GM21381 (cell line): ENCODE measurements at regions not wholly inside any gene's neighbourhood (a gene's known extent, or its start where the extent isn't known, plus 50 kb on each side); places are given as distances from the start of the nearest gene placed in this dataset.
"Not testable (repeated sequence)": the region's sequence is repeated elsewhere in the genome, so short reads cannot be mapped to it uniquely, and the experiment has no call there.

Source experiments
- ATAC-seq: cut with Tn5 transposase; IDR thresholded peaks from one replicate; pipeline ENCODE4 v1.9.1; 2021; ENCODE audit warnings: mild to moderate bottlenecking, moderate library complexity; ENCODE audit not compliant: unreplicated experiment

DNA sequence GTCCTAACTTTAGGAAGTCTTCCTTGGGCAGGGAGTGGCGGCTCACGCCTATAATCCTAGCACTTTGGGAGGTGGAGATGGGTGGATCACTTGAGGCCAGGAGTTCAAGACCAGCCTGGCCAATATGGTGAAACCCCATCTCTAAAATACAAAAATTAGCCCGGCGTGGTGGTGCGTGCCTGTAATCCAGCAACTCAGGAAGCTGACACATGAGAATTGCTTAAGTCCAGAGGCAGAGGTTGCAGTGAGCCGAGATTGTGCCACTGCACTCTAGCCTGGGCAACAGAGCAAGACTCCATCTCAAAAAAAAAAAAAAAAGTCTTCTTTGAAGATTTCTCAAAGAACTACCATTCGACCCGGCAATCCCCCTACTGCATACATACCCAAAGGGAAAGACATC, 50.0 kb upstream of the GPCPD1 start:
- not testable (repeated sequence) for ATAC-seq
